ENCODE measurements at regions not wholly inside any gene's neighbourhood (a gene's known extent, or its start where the extent isn't known, plus 50 kb on each side); places are given as distances from the start of the nearest gene placed in this dataset.

GRCh38 chr14:28323951-28324741 is 442.4 kb upstream of the FOXG1 start:
- Histone ChIP-seq H3K36me3 (ENCODE audit: control insufficient read depth, insufficient read depth, low read length) (no peaks in the 10 kb centered on the region), H3K27ac (ENCODE audit: low read length) (no peak overlapping the region), H3K4me1 (ENCODE audit: control insufficient read depth, insufficient read depth, low read length) (no peaks in the 10 kb centered on the region), H3K4me3 (ENCODE audit: low read depth in 2 of 2, low read length in 2 of 2) (no peak overlapping the region), H3K27me3 (ENCODE audit: control insufficient read depth, insufficient read depth, low read length) (no peaks in the 10 kb centered on the region), H3K9me3 (ENCODE audit: control insufficient read depth, insufficient read depth, low read depth, low read length) (no peaks in the 10 kb centered on the region)
- in situ Hi-C loops (cut with HindIII; ENCODE audit: low pct_unique_long_range_greater_than_20kb, low sequenced_read_pairs), result no loop called here
- ChIA-PET CTCF (no interaction called here), POLR2A (no interaction called here)
- DNase-seq (ENCODE audit: low read depth, low spot score) (no peak), ATAC-seq (no peak)
- TF ChIP-seq SIN3A (IDR thresholded peaks at IDR 0.05; ENCODE audit: borderline replicate concordance, insufficient read depth, low read depth, low read length) (no peak), TCF7L2 (IDR thresholded peaks at IDR 0.05; ENCODE audit: low read depth, low read length) (no peak), POLR2AphosphoS5 (IDR thresholded peaks at IDR 0.05; ENCODE audit: low read depth, low read length) (no peak), REST (IDR thresholded peaks at IDR 0.05; ENCODE audit: insufficient read depth in 1 of 2, low read depth in 2 of 2, low read length in 1 of 2) (no peak)
- BruUV-seq (replicated peaks), result no TSS peak
- intact Hi-C loops (cut with micrococcal nuclease; ENCODE audit: unreplicated experiment), result no loop called here

- in situ Hi-C loops (cut with HindIII; ENCODE audit: low pct_unique_long_range_greater_than_20kb, low sequenced_read_pairs), result no loop called here
- intact Hi-C loops (cut with micrococcal nuclease; ENCODE audit: unreplicated experiment), result no loop called here
- BruUV-seq (replicated peaks), result no TSS peak
- H3K4me1 ChIP-seq (ENCODE audit: control insufficient read depth, insufficient read depth, low read length), result no peaks in the 10 kb centered on the region
- no peaks in the 10 kb centered on the region for H3K9me3 ChIP-seq (ENCODE audit: control insufficient read depth, insufficient read depth, low read depth, low read length)
- CTCF ChIA-PET, result no interaction called here
- POLR2A ChIA-PET, result no interaction called here
- H3K27me3 ChIP-seq (ENCODE audit: control insufficient read depth, insufficient read depth, low read length), result no peaks in the 10 kb centered on the region
- no peaks in the 10 kb centered on the region for H3K36me3 ChIP-seq (ENCODE audit: control insufficient read depth, insufficient read depth, low read length)
- H3K27ac ChIP-seq (ENCODE audit: low read length), result no peak overlapping the region
- no peak overlapping the region for H3K4me3 ChIP-seq (ENCODE audit: low read depth in 2 of 2, low read length in 2 of 2)
- DNase-seq (ENCODE audit: low read depth, low spot score), result no peak
- no peak for ATAC-seq
- no peak for TF ChIP-seq SIN3A (IDR thresholded peaks at IDR 0.05; ENCODE audit: borderline replicate concordance, insufficient read depth, low read depth, low read length)
- no peak for TF ChIP-seq POLR2AphosphoS5 (IDR thresholded peaks at IDR 0.05; ENCODE audit: low read depth, low read length)
These were observed 425.8 kb upstream of the FOXG1 start for GRCh38 chr14:28340816-28341215.

- ChIA-PET POLR2A (no interaction called here), CTCF (no interaction called here)
- in situ Hi-C loops (cut with HindIII; ENCODE audit: low pct_unique_long_range_greater_than_20kb, low sequenced_read_pairs), result no loop called here
- no TSS peak for BruUV-seq (replicated peaks)
- Histone ChIP-seq H3K4me3 (ENCODE audit: low read depth in 2 of 2, low read length in 2 of 2) (no peak overlapping the region), H3K27ac (ENCODE audit: low read length) (no peak overlapping the region), H3K36me3 (ENCODE audit: control insufficient read depth, insufficient read depth, low read length) (no peaks in the 10 kb centered on the region), H3K27me3 (ENCODE audit: control insufficient read depth, insufficient read depth, low read length) (no peaks in the 10 kb centered on the region), H3K9me3 (ENCODE audit: control insufficient read depth, insufficient read depth, low read depth, low read length) (no peaks in the 10 kb centered on the region), H3K4me1 (ENCODE audit: control insufficient read depth, insufficient read depth, low read length) (no peaks in the 10 kb centered on the region)
- DNase-seq (ENCODE audit: low read depth, low spot score) (no peak), ATAC-seq (no peak)
- no peak for TF ChIP-seq SIN3A (IDR thresholded peaks at IDR 0.05; ENCODE audit: borderline replicate concordance, insufficient read depth, low read depth, low read length)
- intact Hi-C loops (cut with micrococcal nuclease; ENCODE audit: unreplicated experiment), result no loop called here
These were observed 422.2 kb upstream of the FOXG1 start for GRCh38 chr14:28344381-28344780.
